ENCODE measurements at regions not wholly inside any gene's neighbourhood (a gene's known extent, or its start where the extent isn't known, plus 50 kb on each side); places are given as distances from the start of the nearest gene placed in this dataset.

GRCh38 chr6:99814230-99814928, 179.6 kb downstream of the MCHR2 start:
- Histone ChIP-seq H3K4me2 (no peak overlapping the region), H4K20me1 (ENCODE audit: insufficient read depth) (no peaks in the 10 kb centered on the region), H3K79me2 (ENCODE audit: insufficient read depth) (no peaks in the 10 kb centered on the region), H3K4me1 (ENCODE audit: control insufficient read depth in 1 of 2, insufficient read depth in 2 of 2, low read depth in 1 of 2, low read length in 1 of 2) (no peaks in the 10 kb centered on the region), H3K36me3 (replicated peaks in 1 of 2; ENCODE audit: control insufficient read depth in 1 of 2, insufficient read depth in 2 of 2, low read length in 1 of 2) (no peaks in the 10 kb centered on the region), H3K27ac (ENCODE audit: low read depth in 2 of 2, low read length in 1 of 2) (no peak overlapping the region), H3K9me3 (no peaks in the 10 kb centered on the region), H3K4me3 (ENCODE audit: low read depth in 2 of 2, low read length in 1 of 2) (no peak overlapping the region), H3K27me3 (ENCODE audit: insufficient read depth) (no peaks in the 10 kb centered on the region; the same call in 1 of the 2 replicates), H3K9ac (no peak overlapping the region), H3K9me2 (no peaks in the 10 kb centered on the region), H2AFZ (ENCODE audit: low read depth) (no peak overlapping the region), H3F3A (replicated peaks; ENCODE audit: insufficient read depth) (no peaks in the 10 kb centered on the region)
- no peak for DNase-seq
- no peak for TF ChIP-seq IRF3 (IDR thresholded peaks at IDR 0.05; ENCODE audit: low read depth, low read length)
- TF ChIP-seq FOXJ3 (CRISPR knock-in tag; IDR thresholded peaks at IDR 0.05) = no peak
- TF ChIP-seq, protein P1, sequence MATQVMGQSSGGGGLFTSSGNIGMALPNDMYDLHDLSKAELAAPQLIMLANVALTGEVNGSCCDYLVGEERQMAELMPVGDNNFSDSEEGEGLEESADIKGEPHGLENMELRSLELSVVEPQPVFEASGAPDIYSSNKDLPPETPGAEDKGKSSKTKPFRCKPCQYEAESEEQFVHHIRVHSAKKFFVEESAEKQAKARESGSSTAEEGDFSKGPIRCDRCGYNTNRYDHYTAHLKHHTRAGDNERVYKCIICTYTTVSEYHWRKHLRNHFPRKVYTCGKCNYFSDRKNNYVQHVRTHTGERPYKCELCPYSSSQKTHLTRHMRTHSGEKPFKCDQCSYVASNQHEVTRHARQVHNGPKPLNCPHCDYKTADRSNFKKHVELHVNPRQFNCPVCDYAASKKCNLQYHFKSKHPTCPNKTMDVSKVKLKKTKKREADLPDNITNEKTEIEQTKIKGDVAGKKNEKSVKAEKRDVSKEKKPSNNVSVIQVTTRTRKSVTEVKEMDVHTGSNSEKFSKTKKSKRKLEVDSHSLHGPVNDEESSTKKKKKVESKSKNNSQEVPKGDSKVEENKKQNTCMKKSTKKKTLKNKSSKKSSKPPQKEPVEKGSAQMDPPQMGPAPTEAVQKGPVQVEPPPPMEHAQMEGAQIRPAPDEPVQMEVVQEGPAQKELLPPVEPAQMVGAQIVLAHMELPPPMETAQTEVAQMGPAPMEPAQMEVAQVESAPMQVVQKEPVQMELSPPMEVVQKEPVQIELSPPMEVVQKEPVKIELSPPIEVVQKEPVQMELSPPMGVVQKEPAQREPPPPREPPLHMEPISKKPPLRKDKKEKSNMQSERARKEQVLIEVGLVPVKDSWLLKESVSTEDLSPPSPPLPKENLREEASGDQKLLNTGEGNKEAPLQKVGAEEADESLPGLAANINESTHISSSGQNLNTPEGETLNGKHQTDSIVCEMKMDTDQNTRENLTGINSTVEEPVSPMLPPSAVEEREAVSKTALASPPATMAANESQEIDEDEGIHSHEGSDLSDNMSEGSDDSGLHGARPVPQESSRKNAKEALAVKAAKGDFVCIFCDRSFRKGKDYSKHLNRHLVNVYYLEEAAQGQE (IDR thresholded peaks at IDR 0.05; ENCODE audit: low read depth, low read length) = no peak
- no peak for TF ChIP-seq FOXM1 (IDR thresholded peaks at IDR 0.05; ENCODE audit: low read depth)
- no peak for TF ChIP-seq GABPA (IDR thresholded peaks at IDR 0.05; ENCODE audit: low read depth)
- no peak for TF ChIP-seq EP300 (IDR thresholded peaks at IDR 0.05; ENCODE audit: borderline replicate concordance in 1 of 2, low read depth in 1 of 2, low read length in 1 of 2)
- no peak for TF ChIP-seq YY1 (IDR thresholded peaks at IDR 0.05; ENCODE audit: low read depth)
- TF ChIP-seq, protein P2, sequence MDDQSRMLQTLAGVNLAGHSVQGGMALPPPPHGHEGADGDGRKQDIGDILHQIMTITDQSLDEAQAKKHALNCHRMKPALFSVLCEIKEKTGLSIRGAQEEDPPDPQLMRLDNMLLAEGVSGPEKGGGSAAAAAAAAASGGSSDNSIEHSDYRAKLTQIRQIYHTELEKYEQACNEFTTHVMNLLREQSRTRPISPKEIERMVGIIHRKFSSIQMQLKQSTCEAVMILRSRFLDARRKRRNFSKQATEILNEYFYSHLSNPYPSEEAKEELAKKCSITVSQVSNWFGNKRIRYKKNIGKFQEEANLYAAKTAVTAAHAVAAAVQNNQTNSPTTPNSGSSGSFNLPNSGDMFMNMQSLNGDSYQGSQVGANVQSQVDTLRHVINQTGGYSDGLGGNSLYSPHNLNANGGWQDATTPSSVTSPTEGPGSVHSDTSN (IDR thresholded peaks at IDR 0.05) = no peak
- TF ChIP-seq RFX5 (IDR thresholded peaks at IDR 0.05; ENCODE audit: low read length) = no peak
- no peak for TF ChIP-seq POLR2AphosphoS5 (IDR thresholded peaks at IDR 0.05; ENCODE audit: low read depth, low read length)
- TF ChIP-seq TEAD4 (IDR thresholded peaks at IDR 0.05; ENCODE audit: borderline replicate concordance, insufficient read depth) = no peak
- no peak for TF ChIP-seq CHD2 (IDR thresholded peaks at IDR 0.05; ENCODE audit: low read length, partially characterized antibody)
- no peak for TF ChIP-seq ELF1 (IDR thresholded peaks at IDR 0.05)
- no peak for TF ChIP-seq RAD21 (IDR thresholded peaks at IDR 0.05; ENCODE audit: low read length)
- TF ChIP-seq USF1 (IDR thresholded peaks at IDR 0.05; ENCODE audit: borderline replicate concordance, low read depth) = no peak
- no peak for TF ChIP-seq TAF1 (IDR thresholded peaks at IDR 0.05; ENCODE audit: borderline replicate concordance, low read depth, low read length)
- TF ChIP-seq EZH2phosphoT487 (IDR thresholded peaks at IDR 0.05; ENCODE audit: borderline replicate concordance, low read depth) = no peak
- WGBS (ENCODE audit: low lambda C conversion rate) = 3% methylated on average over 6 of the region's 6 CpGs
- ChIA-PET POLR2A (no interaction called here), CTCF (no interaction called here)

All from SK-N-SH (cell line).